GM12878 (cell line): ENCODE measurements at regions not wholly inside any gene's neighbourhood (a gene's known extent, or its start where the extent isn't known, plus 50 kb on each side); places are given as distances from the start of the nearest gene placed in this dataset.

Experiments
- ATAC-seq: fragments of 200-7000 bp; cut with Tn5 transposase; 3 replicates; pipeline ENCODE4 v1.9.1; 2020; ENCODE audit warnings: mild to moderate bottlenecking, moderate library complexity
- BruUV-seq: library from RNA; stranded (reverse); fragments of 400-500 nt; replicated peaks from 2 replicates; lab custom pipeline; 2021; lab: Mats Ljungman, UMichigan
- CTCF ChIA-PET: fragments of 300-600 bp; sonication (Branson Sonifier 250); formaldehyde crosslinking; extraction: SDS; loops from one replicate; lab custom pipeline; 2021; ENCODE audit warnings: inconsistent platforms; lab: Yijun Ruan, JAX
- POLR2A ChIA-PET: fragments of 350-600 bp; formaldehyde crosslinking; extraction: SDS; loops from one replicate; lab custom pipeline; 2021; ENCODE audit warnings: inconsistent platforms; lab: Charles Lee
- RAD21 ChIA-PET: fragments of 300-600 bp; sonication (Branson Sonifier 250); formaldehyde crosslinking; loops from one replicate; lab custom pipeline; 2023; ENCODE audit warnings: antibody characterized with exemption; ENCODE audit not compliant: unreplicated experiment; lab: Charles Lee
- SMC1A ChIA-PET: fragments of 300-600 bp; sonication (Branson Sonifier 250); formaldehyde crosslinking; loops from one replicate; lab custom pipeline; 2023; ENCODE audit not compliant: unreplicated experiment, uncharacterized antibody; lab: Charles Lee
- DNase-seq: peaks from one replicate; pipeline ENCODE4 v3.0.0-alpha.2; 2011; ENCODE audit warnings: low read depth, low spot score
- FAIRE-seq: peaks from 3 replicates; lab custom pipeline; 2011; peaks lifted over from hg19 to GRCh38; lab: Jason Lieb, UNC
- H2AFZ ChIP-seq: 2 replicates; pipeline ENCODE4 v1.6.0; 2011; ENCODE audit warnings: low read depth, low read length, control low read depth; ENCODE audit not compliant: control insufficient read depth
- H3K27ac ChIP-seq: 2 replicates; pipeline ENCODE4 v1.5.1; 2011; ENCODE audit warnings: control low read depth; ENCODE audit not compliant: control insufficient read depth, insufficient read depth
- H3K27me3 ChIP-seq, 2 experiments: replicated peaks in 1 of 2; 2 replicates each; pipeline versions ENCODE4 v1.6.0 to v1.6.1; 2011; ENCODE audit warnings: low read length in 1 of 2; ENCODE audit not compliant: control insufficient read depth in 2 of 2, insufficient read depth in 2 of 2
- H3K36me3 ChIP-seq, 2 experiments: 2 replicates each; pipeline ENCODE4 v1.5.1; 2011; ENCODE audit warnings: low read length in 1 of 2; ENCODE audit not compliant: control insufficient read depth in 2 of 2, insufficient read depth in 2 of 2
- H3K4me1 ChIP-seq: 2 replicates; pipeline ENCODE4 v1.6.1; 2011; ENCODE audit warnings: mild to moderate bottlenecking, low read length, moderate library complexity, mixed read lengths; ENCODE audit not compliant: control insufficient read depth, insufficient read depth
- H3K4me2 ChIP-seq: 2 replicates; pipeline ENCODE4 v1.6.0; 2011; ENCODE audit warnings: control low read depth; ENCODE audit not compliant: control insufficient read depth, insufficient read depth
- H3K4me3 ChIP-seq: fragments of 200-600 bp; sonication (generic); 2 replicates; pipeline ENCODE4 v1.5.1; 2016
- H3K79me2 ChIP-seq: 2 replicates; pipeline ENCODE4 v1.6.0; 2011; ENCODE audit warnings: low read length; ENCODE audit not compliant: control insufficient read depth, insufficient read depth
- H3K9ac ChIP-seq: 2 replicates; pipeline ENCODE4 v1.8.0; 2011; ENCODE audit warnings: low read length, control low read depth, mixed read lengths; ENCODE audit not compliant: control insufficient read depth, insufficient read depth
- H3K9me3 ChIP-seq: replicated peaks from 3 replicates; pipeline ENCODE4 v1.5.1; 2011; ENCODE audit warnings: mild to moderate bottlenecking, low read length; ENCODE audit not compliant: control insufficient read depth, insufficient read depth
- H4K20me1 ChIP-seq: 2 replicates; pipeline ENCODE4 v1.6.0; 2011; ENCODE audit not compliant: control insufficient read depth, insufficient read depth
- BCL11A ChIP-seq: IDR thresholded peaks from 2 replicates; pipeline ENCODE4 v1.6.1; 2011; ENCODE audit warnings: low read depth, low read length
- BRCA1 ChIP-seq: IDR thresholded peaks from 2 replicates; pipeline ENCODE4 v1.6.1; 2011; ENCODE audit warnings: low read depth, low read length, improper control_type of control experiment
- ELK1 ChIP-seq: IDR thresholded peaks from 2 replicates; pipeline ENCODE4 v1.6.1; 2012; ENCODE audit warnings: low read depth, low read length, improper control_type of control experiment
- HDAC2 ChIP-seq: fragments of 200-600 bp; sonication (generic); IDR thresholded peaks from 2 replicates; pipeline ENCODE4 v1.6.1; 2017
- MAX ChIP-seq: IDR thresholded peaks from 2 replicates; pipeline ENCODE4 v1.6.1; 2012; ENCODE audit warnings: low read depth, low read length, improper control_type of control experiment
- MTA3 ChIP-seq: IDR thresholded peaks from 2 replicates; pipeline ENCODE4 v1.6.1; 2012; ENCODE audit warnings: low read length, inconsistent platforms, borderline replicate concordance
- NBN ChIP-seq: fragments of 450-650 bp; IDR thresholded peaks from 2 replicates; pipeline ENCODE4 v1.6.1; 2016
- RAD51 ChIP-seq: fragments of 450-650 bp; IDR thresholded peaks from 2 replicates; pipeline ENCODE4 v1.6.1; 2016; ENCODE audit warnings: moderate library complexity, mild to moderate bottlenecking, inconsistent platforms
- TBL1XR1 ChIP-seq: IDR thresholded peaks from 2 replicates; pipeline ENCODE4 v1.6.1; 2012; ENCODE audit warnings: low read depth, low read length, improper control_type of control experiment
- ZZZ3 ChIP-seq: IDR thresholded peaks from 2 replicates; pipeline ENCODE4 v1.6.1; 2011; ENCODE audit warnings: low read depth; ENCODE audit not compliant: control insufficient read depth, insufficient read length
- WGBS: methylation state at CpG from one replicate; pipeline ENCODE4 v1.1.6; 2016; ENCODE audit warnings: low lambda C conversion rate; ENCODE audit not compliant: insufficient replicate concordance, insufficient coverage; ENCODE audit errors: missing lambda C conversion rate; 5-methylcytosine and 5-hydroxymethylcytosine counted together
- in situ Hi-C: fragments of 300-500 bp; cut with MboI; formaldehyde crosslinking; loops from 9 replicates; pipeline ENCODE4 v1.14.3; 2018; ENCODE audit warnings: mixed read lengths
- intact Hi-C: fragments of 100-400 bp; cut with micrococcal nuclease; formaldehyde crosslinking; loops from one replicate; pipeline ENCODE4 v1.14.2; 2022; ENCODE audit not compliant: unreplicated experiment
- TF ChIP-seq, protein P1 (sequence below): fragments of 450-650 bp; IDR thresholded peaks from 2 replicates; pipeline ENCODE4 v1.6.1; 2014; ENCODE audit warnings: mild to moderate bottlenecking
- TF ChIP-seq, protein P2 (sequence below): IDR thresholded peaks from 2 replicates; pipeline ENCODE4 v1.6.1; 2012; ENCODE audit warnings: mild to moderate bottlenecking, low read depth, low read length
- TF ChIP-seq, protein P3 (sequence below): IDR thresholded peaks from 2 replicates; pipeline ENCODE4 v1.6.1; 2012; ENCODE audit warnings: low read depth, low read length, improper control_type of control experiment

- SMC1A ChIA-PET: no interaction called here
- 74% methylated on average over 4 of the region's 4 CpGs for WGBS
- no peaks in the 10 kb centered on the region for H3K36me3 ChIP-seq
- CTCF ChIA-PET: no interaction called here
- no peak overlapping the region for H3K9ac ChIP-seq
- in situ Hi-C loops: no loop called here
- H3K27me3 ChIP-seq: no peaks in the 10 kb centered on the region
- H2AFZ ChIP-seq: no peak overlapping the region
- no peak for ATAC-seq
- no peaks in the 10 kb centered on the region for H4K20me1 ChIP-seq
- H3K4me3 ChIP-seq: no peak overlapping the region
- TF ChIP-seq BRCA1 (no peak), HDAC2 (no peak), RAD51 (no peak), ZZZ3 (no peak), NBN (no peak), MTA3 (no peak), ELK1 (no peak), BCL11A (no peak), TBL1XR1 (no peak), MAX (no peak)
- TF ChIP-seq, protein P1, sequence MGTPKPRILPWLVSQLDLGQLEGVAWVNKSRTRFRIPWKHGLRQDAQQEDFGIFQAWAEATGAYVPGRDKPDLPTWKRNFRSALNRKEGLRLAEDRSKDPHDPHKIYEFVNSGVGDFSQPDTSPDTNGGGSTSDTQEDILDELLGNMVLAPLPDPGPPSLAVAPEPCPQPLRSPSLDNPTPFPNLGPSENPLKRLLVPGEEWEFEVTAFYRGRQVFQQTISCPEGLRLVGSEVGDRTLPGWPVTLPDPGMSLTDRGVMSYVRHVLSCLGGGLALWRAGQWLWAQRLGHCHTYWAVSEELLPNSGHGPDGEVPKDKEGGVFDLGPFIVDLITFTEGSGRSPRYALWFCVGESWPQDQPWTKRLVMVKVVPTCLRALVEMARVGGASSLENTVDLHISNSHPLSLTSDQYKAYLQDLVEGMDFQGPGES: no peak
- TF ChIP-seq, protein P2, sequence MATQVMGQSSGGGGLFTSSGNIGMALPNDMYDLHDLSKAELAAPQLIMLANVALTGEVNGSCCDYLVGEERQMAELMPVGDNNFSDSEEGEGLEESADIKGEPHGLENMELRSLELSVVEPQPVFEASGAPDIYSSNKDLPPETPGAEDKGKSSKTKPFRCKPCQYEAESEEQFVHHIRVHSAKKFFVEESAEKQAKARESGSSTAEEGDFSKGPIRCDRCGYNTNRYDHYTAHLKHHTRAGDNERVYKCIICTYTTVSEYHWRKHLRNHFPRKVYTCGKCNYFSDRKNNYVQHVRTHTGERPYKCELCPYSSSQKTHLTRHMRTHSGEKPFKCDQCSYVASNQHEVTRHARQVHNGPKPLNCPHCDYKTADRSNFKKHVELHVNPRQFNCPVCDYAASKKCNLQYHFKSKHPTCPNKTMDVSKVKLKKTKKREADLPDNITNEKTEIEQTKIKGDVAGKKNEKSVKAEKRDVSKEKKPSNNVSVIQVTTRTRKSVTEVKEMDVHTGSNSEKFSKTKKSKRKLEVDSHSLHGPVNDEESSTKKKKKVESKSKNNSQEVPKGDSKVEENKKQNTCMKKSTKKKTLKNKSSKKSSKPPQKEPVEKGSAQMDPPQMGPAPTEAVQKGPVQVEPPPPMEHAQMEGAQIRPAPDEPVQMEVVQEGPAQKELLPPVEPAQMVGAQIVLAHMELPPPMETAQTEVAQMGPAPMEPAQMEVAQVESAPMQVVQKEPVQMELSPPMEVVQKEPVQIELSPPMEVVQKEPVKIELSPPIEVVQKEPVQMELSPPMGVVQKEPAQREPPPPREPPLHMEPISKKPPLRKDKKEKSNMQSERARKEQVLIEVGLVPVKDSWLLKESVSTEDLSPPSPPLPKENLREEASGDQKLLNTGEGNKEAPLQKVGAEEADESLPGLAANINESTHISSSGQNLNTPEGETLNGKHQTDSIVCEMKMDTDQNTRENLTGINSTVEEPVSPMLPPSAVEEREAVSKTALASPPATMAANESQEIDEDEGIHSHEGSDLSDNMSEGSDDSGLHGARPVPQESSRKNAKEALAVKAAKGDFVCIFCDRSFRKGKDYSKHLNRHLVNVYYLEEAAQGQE: no peak
- TF ChIP-seq, protein P3, sequence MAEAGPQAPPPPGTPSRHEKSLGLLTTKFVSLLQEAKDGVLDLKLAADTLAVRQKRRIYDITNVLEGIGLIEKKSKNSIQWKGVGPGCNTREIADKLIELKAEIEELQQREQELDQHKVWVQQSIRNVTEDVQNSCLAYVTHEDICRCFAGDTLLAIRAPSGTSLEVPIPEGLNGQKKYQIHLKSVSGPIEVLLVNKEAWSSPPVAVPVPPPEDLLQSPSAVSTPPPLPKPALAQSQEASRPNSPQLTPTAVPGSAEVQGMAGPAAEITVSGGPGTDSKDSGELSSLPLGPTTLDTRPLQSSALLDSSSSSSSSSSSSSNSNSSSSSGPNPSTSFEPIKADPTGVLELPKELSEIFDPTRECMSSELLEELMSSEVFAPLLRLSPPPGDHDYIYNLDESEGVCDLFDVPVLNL: no peak
- TF ChIP-seq, all 136 proteins: peak for 0
- H3K4me1 ChIP-seq: no peaks in the 10 kb centered on the region
- ChIA-PET POLR2A (no interaction called here), RAD21 (no interaction called here)
- no peak overlapping the region for H3K4me2 ChIP-seq
- no peak for DNase-seq
- intact Hi-C loops: no loop called here
- no TSS peak for BruUV-seq
- H3K27ac ChIP-seq: no peak overlapping the region
- FAIRE-seq: no peak
- H3K9me3 ChIP-seq: no peaks in the 10 kb centered on the region; the same call in 2 of the 3 replicates
- no peaks in the 10 kb centered on the region for H3K79me2 ChIP-seq
Observed at GRCh38 chr11:33590441-33590840, 110.2 kb downstream of the C11orf91 start.
